Stimulated activated CD4-positive, alpha-beta T cell treated with anti-CD3 and anti-CD28 coated beads, TNF-alpha, amount 100 ng/mL, for 24 hours (primary cell): ENCODE measurements at regions not wholly inside any gene's neighbourhood (a gene's known extent, or its start where the extent isn't known, plus 50 kb on each side); places are given as distances from the start of the nearest gene placed in this dataset.
"Not testable (repeated sequence)": the region's sequence is repeated elsewhere in the genome, so short reads cannot be mapped to it uniquely, and the experiment has no call there.

Experiments used
- DNase-seq, 3 experiments: peaks; one replicate each; pipeline ENCODE4 v3.0.0-alpha.2; 2020; ENCODE audit warnings: low read depth in 3 of 3

DNA sequence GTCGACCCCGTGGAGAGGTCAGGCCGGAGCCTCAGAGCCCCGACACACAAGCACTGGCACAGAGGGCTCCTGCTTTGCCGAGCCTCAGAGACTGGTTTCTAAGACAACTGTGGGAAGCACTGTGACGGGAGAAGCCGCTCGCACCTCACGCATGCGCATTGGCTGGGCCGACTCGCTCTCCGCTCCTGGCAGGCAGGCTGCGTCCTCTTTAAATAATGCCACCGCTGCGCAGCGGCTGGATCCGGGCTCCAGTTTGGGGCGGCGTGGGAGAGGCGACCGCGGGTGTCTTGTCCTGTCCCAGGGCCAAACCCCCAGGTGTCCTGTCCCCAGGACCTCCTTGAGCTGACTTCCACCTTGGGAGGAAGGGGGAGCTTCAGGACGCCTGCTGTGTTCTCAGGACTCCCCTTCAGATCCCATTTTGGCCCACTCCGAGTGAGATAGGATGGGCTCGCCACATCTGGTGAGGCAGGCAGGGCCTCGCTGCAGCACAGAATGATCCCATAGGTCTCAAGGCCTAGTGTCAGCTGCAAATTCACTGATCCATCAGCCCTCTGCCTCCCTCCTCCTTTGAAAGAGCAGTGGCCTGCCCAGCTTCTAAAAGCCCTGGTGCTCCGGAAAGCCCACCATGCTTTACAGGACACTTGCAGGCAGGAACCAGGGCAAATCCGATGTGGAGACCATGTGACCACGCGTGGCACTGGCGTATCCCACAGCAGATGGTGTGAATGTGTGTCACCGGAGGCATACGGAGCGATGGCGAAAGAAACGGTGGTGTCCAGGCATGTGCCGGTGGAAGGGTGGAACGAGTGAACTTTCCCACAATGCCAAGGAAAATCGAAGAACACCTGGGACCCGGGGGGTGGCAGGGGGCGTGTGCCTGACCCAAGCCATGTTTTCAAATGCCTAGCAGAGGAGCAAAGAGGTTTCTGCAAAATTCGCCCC, 169.3 kb upstream of the ZNF337 start:
- peak; percentile 47 to 73 (median 64) for DNase-seq

DNA sequence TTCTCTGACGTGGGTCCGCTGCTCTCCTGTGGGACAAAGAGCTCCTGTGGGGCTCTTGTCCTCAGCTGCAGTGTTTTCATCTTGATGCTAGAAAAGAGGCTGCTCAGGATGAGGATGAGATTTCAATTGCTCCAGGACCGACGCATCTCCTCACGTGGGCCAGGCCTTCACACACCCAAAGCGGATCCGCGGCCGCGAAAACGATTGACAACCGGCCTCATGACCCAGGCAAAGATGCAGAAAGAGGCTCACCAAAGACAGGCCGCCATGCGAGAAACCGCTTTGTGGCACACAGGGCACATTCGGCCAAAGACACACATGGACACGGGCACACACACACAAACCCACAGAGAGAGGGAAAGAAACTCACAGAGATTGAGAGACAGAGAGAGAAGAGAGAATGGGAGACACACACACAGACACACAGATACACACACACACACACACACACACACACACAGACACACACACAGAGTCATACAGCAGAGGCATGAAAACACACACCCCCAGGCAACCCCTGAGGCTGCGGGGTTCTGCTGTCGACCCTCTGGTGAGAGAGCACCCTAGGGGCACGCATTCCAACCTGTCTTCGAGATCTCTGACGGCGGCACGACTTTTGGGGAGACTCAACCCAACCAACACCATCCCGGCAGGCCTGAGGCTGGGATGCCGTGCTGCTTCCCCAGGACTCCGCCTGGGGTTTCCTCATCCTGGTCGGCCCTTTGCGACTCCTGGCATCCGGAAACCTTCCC, 168.5 kb upstream of the ZNF337 start:
- DNase-seq: not testable (repeated sequence)

DNA sequence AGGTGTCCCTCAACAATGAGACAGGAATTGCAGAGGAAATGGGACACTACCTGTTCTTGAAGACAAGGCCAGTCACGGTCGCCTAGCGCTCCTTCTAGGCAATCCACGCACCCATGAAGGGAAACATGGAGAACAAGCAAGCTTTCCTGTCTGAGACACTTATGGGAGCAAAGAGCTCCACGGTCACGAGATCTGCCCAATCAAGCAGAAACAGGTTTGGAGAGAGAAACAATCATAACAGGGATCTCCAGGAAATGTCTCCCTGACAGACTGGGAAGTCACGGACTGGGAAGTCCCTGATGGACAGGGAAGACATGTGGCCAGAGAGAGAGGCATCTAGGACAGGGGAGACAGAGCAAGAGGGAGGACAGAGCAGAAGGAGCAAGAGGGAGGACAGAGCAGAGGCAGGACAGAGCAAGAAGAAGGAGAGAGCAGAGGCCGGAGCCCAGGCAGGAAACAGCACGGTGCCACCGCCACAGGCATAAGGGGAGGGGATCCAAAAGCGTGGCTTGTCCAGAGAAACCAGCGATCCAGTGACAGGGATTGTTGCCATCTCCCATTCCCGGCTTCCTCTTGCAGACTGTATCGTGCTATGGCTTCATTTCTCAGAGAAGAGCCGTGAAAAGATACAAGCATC, 167.8 kb upstream of the ZNF337 start:
- no peak for DNase-seq

DNA sequence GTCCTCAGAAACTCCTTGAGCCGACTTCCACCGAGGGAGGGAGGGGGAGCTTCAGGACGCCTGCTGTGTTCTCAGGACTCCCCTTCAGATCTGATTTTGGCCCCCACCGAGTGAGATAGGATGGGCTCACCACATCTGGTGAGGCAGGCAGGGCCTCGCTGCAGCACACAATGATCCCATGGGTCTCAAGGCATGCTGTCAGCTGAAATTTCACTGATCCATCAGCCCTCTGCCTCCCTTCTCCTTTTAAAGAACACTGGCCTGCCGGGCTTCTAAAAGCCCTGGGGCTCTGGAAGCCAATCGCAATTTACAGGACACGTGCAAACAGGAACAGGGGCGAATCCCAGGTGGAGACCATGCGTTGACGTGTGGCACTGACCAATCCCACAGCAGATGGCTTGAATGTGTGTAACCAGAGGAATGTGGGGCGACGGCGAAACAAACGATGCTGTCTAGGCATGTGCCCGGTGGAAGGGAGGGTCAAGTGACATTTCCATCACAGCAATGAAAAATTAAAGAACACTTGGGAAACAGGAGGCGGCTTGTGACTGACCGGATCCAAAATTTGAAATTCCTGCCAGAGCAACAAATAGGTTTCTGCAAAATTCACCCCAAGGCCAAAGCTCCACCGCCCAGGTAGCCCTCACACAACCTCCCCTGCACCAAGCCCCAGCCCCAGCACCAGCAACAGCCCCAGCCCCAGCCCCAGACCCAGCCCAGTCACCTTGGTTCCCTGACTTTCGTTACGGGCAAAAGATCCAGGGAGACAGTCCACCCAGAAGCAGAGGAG, 167.1 kb upstream of the ZNF337 start:
- DNase-seq: no peak

DNA sequence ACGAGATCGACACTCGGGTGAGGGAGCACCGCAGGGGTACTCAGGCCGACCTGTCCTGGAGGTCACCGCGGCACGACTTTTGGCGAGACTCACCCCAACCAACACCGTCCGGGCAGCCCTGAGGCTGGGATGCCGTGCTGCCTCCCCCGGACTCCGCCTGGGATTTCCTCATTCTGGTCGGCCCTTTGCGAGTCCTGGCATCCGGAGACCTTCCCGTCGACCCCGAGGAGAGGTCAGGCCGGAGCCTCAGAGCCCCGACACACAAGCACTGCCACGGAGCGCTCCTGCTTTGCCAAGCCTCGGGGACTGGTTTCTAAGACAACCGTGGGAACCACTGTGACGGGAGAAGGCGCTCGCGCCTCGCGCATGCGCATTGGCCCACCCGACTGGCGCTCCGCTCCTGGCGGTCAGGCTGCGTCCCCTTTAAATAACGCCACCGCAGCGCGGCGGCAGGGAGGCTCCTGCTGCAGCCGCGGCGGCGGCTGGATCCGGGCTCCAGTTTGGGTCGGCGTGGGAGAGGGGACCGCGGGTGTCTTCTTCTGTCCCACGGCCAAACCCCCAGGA, 166.4 kb upstream of the ZNF337 start:
- DNase-seq: peak; percentile 62 to 84 (median 72)

DNA sequence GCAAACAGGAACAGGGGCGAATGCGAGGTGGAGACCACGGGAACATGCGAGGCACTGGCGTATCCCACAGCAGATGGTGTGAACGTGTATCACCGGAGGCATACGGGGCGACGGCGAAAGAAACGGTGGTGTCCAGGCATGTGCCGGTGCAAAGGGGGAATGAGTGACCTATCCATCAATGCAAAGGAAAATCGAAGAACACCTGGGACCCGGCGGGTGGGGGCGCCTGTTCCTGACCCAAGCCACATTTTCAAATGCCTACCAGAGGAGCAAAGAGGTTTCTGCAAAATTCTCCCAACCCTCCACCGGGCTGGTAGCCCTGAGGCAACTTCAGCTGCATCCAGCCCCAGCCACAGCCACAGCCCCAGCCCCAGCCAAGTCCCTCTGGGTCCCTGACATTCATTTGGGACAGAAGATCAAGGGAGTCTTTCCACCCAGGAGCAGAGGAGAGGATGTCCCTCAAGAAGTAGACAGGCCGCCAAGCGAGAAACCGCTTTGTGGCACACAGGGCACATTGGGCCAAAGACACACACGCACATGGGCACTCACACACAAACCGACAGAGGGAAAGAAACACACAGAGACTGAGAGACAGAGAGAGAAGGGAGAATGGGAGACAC, 164.0 kb upstream of the ZNF337 start:
- no peak for DNase-seq

DNA sequence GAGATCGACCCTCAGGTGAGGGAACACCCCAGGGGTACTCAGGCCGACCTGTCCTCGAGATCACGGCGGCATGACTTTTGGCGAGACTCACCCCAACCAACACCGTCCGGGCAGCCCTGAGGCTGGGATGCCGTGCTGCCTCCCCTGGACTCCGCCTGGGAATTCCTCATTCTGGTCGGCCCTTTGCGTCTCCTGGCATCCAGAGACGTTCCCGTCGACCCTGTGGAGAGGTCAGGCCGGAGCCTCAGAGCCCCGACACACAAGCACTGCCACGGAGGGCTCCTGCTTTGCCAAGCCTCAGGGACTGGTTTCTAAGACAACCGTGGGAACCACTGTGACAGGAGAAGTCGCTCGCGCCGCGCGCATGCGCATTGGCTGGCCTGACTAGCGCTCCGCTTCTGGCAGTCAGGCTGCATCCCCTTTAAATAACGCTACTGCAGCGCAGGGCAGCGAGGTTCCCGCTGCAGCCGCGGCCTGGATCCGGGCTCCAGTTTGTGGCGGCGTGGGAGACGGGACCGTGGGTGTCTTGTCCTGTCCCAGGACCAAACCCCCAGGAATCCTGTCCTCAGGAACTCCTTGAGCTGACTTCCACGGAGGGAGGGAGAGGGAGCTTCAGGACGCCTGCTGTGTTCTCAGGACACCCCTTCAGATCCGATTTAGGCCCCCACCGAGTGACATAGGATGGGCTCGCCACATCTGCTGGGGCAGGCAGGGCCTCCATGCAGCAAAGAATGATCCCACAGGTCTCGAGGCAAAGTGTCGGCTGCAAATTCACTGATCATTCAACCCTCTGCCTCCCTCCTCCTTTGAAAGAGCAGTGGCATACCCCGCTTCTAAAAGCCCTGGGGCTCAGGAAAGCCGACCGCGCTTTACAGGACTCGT, 163.2 kb upstream of the ZNF337 start:
- peak; percentile 45 to 71 (median 62) for DNase-seq

DNA sequence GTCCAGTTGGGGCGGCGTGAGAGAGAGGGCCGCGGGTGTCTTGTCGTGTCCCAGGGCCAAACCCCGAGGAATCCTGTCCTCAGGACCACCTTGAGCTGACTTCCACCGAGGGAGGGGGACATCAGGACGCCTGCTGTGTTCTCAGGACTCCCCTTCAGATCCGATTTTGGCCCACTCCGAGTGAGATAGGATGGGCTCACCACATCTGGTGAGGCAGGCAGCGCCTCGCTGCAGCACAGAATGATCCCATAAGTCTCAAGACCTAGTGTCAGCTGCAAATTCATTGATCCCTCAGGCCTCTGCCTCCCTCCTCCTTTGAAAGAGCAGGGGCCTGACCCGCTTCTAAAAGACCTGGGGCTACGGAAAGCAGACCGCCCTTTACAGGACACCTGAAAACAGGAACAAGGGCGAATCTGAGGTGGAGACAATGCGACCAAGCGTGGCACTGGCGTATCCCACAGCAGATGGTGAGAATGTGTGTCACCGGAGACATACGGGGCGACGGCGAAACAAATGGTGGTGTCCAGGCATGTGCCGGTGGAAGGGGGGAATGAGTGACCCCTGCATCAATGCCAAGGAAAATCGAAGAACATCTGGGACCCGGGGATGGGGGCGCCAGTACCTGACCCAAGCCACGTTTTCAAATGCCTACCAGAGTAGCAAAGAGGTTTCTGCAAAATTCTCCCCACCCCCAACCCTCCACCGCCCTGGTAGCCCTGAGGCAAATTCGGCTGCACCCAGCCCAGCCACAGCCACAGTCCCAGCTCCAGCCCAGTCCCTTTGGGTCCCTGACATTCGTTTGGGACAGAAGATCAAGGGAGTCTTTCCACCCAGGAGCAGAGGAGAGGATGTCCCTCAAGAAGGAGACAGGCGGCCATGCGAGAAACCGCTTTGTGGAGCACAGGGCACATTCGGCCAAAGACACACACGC, 162.1 kb upstream of the ZNF337 start:
- no peak for DNase-seq

DNA sequence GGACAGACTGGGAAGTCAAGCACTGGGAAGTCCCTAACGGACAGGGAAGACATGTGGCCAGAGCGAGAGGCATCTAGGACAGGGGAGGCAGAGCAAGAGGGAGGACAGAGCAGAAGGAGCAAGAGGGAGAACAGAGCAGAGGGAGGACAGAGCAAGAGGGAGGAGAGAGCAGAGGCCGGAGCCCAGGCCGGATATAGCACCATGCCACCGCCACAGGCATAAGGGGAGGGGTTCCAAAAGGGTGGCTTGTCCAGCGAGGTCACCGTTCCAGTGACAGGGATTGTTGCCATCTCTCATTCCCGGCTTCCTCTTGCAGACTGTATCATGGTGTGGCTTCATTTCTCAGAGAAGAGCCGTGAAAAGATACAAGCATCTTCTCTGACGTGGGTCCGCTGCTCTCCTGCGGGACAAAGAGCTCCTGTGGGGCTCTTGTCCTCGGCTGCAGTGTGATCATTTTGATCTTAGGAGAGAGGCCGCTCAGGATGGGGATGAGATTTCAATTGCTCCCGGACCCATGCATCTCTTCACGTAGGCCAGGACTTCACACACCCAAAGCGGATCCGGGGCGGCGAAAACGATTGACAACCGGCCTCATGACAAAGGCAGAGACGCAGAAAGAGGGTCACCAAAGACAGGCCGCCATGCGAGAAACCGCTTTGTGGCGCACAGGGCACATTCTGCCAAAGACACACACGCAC, 160.6 kb upstream of the ZNF337 start:
- not testable (repeated sequence) for DNase-seq

DNA sequence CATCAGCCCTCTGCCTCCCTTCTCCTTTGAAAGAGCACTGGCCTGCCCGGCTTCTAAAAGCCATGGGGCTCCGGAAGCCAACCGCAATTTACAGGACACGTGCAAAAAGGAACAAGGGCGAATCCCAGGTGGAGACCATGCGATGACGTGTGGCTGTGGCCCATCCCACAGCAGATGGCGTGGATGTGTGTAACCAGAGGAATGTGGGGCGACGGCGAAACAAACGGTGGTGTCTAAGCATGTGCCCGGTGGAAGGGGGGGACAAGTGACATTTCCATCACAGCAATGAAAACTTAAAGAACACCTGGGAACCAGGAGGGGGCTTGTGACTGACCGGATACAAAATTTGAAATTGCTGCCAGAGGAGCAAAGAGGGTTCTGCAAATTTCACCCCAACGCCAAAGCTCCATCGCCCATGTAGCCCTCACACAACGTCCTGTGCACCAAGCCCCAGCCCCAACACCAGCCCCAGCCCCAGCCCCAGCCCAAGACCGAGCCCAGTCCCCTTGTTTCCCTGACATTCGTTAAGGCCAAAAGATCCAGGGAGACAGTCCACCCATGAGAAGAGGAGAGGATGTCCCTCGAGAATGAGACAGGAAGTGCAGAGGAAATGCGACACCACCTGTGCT, 159.7 kb upstream of the ZNF337 start:
- no peak for DNase-seq

DNA sequence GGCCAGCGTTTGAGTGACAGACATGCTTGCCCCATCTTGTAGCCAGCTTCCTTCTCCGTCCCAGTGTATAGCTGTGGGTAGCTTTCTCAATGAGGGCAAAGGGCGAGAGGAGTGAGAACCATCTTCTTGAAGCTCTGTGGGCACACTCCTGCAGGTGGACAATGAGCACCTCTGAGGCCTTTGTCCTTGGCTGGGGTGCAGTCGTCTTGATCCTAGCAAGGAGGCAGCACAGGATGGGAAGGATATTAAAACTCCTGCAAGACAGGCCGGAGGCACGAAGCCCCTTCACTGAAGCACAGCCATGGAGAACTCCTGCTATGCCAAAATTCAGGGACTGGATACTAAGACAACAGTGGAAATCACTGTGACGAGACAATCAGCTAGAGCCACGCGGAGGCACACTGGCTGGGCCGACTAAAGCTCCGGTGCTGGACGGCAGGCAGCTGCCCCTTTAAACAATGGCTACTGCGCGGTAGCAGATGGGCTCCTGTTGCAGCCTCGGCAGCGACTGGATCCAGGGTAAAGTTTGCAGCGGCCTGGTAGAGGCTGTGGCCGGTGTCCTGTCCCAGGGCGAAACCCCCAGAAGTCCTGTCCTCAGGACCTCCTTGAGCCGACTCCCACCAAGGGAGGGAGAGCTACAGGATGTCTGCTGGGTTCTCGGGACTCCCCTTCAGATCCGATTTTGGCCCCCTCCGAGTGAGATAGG, 159.0 kb upstream of the ZNF337 start:
- not testable (repeated sequence) for DNase-seq

DNA sequence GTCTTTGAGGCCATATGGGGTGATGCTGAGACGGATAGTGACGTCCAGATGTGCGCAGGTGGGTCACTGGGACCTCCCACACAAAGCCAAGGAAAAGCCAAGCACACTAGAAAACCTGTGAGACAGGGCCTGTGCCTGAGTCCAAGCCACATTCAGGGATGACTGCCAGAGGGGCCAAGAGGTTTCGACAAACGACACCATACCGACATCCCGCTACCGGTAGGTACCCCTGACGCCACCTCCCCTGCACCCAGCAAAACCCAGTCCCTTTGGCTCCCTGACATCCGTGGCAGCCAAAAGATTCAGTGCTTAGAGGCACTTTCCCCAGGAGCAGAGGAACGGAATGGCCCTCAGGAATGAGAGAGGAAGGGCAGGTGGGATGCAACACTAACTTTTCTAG, 158.0 kb upstream of the ZNF337 start:
- not testable (repeated sequence) for DNase-seq

DNA sequence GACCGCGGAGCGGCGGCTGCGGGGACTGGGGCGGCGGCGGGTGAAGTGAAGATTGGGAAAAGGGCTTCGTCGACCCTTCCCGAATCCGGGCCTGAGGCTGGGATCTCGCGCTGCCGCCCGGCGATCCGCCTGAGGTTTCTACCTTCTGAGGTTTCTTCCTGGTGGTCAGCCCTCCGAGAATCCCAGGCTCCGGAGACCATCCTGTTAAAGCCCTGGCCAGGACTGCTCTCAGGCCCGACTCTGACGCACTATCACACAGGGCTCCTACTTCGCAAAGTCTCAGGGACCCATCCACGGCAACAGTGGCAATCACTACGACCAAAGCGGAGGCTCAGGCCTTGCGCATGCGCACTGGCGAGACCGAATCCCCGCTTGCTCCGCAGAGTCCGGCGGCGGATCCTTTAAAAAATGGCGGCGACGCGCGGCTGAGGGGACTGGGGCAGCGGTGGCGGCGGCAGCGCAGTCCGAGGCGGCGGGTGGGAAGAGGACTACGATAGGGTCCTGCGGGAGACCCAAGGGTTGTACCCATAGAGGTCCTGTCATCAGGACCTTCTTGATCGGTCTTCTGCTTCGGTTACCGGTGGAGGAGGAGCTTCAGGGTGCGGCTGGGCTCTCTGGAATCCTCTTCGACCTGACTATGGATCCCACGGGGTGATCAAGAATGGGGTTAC, 157.2 kb upstream of the ZNF337 start:
- peak; percentile 67 to 86 (median 74) for DNase-seq

DNA sequence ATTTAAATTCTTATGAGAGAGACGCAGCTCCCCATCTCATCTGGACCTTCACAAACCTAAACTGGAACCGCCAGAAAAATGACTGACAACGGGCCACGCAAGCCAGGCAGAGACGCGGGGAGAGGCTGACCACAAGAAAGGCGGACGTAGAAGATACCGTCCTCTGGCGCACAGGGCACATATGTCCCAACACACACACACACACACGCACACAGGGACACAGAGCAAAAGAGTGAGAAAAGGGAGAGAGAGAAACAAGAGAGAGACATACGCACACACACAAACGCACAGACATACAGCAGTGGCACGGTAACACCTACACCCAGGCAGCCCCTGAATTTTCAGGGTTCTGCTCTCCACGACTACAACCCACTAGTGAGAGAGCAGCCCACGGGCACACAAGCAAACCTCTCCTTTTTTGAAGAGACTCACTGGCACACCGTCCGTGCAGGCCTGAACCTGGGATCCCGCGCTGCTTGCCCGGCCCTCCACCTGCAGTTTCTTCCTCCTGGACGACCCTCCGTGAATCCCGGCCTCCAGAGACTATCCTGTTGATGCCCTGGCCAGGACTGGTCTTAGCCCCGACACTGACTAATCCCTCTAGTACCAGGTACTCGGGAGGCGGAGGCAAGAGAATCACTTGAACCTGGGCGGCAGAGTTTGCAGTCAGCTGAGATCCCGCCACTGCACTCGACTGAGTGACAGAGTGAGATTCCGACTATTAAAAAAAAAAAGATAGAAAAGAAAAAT, 156.5 kb upstream of the ZNF337 start:
- not testable (repeated sequence) for DNase-seq

DNA sequence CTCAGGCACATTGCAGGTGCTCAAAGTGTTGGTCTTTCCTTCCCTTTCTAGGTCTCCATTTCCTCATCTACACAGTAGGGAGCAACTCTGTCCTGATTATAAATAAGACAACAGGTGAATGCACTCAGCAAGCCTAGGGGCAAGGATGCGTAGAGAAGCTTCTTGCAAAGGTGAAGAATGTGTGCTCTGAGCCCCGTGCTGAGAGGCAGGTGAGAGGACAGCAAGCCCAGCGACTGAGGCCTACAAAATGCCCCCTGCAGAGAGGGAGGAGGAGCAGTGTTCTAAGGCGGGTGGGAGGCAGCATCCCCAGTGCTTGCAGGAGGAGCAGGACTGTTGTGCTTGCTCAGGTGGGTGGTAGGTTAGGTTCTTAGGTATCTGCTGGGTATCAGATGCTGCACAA, 153.5 kb upstream of the ZNF337 start:
- DNase-seq: not testable (repeated sequence)

DNA sequence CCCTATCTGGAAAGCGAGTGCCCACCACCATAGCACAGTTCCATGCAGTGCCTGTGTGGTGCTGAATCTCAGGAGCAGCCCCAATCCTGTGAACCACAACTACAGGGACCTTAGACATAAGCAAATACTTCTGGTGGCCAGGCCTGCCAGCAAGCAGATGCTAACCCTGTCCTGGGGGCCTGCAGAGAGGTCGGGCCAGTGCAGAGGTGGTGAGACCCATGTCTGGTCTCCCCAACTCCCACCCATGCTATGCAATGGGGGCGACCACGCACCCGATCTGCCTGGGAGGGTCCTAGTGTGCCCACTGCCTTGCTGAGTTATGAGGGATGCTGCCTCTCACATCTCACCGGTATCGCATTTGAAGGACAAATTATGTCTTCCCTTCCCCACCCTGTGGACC, 151.6 kb upstream of the ZNF337 start:
- DNase-seq: no peak
